DND-41 (cell line): ENCODE measurements at regions not wholly inside any gene's neighbourhood (a gene's known extent, or its start where the extent isn't known, plus 50 kb on each side); places are given as distances from the start of the nearest gene placed in this dataset.
"Not testable (repeated sequence)": the region's sequence is repeated elsewhere in the genome, so short reads cannot be mapped to it uniquely, and the experiment has no call there.

ENCODE experiments used
- ATAC-seq: fragments of 200-7000 bp; cut with Tn5 transposase; 3 replicates; pipeline ENCODE4 v1.9.1; 2021; ENCODE audit warnings: low read depth; ENCODE audit not compliant: insufficient read depth
- DNase-seq: peaks from one replicate; pipeline ENCODE4 v3.0.0-alpha.2; 2020
- H2AFZ ChIP-seq: 2 replicates; pipeline ENCODE4 v1.6.0; 2012; ENCODE audit warnings: low read depth, low read length
- H3K27ac ChIP-seq: 2 replicates; pipeline ENCODE4 v1.5.1; 2012; ENCODE audit warnings: low read length, inconsistent platforms
- H3K27me3 ChIP-seq: fragments of 200-600 bp; sonication (generic); 2 replicates; pipeline ENCODE4 v1.6.0; 2012; ENCODE audit warnings: low read length, mild to moderate bottlenecking, inconsistent platforms; ENCODE audit not compliant: insufficient read depth, poor library complexity
- H3K36me3 ChIP-seq: 2 replicates; pipeline ENCODE4 v1.5.1; 2012; ENCODE audit warnings: low read length, inconsistent platforms; ENCODE audit not compliant: insufficient read depth
- H3K4me1 ChIP-seq: 2 replicates; pipeline ENCODE4 v1.5.1; 2012; ENCODE audit warnings: mild to moderate bottlenecking, low read length; ENCODE audit not compliant: insufficient read depth
- H3K4me2 ChIP-seq: 2 replicates; pipeline ENCODE4 v1.6.0; 2012; ENCODE audit warnings: mild to moderate bottlenecking, moderate library complexity, low read length, inconsistent platforms; ENCODE audit not compliant: insufficient read depth
- H3K4me3 ChIP-seq, 2 experiments: fragments of 200-600 bp in 1 of 2; shearing (Covaris generic) in 1 of 2; 2 replicates each; pipeline ENCODE4 v1.5.1; 2012 to 2016; ENCODE audit warnings: inconsistent platforms in 2 of 2, low read length in 2 of 2, mild to moderate bottlenecking in 2 of 2, low read depth in 1 of 2, moderate library complexity in 1 of 2
- H3K79me2 ChIP-seq: 2 replicates; pipeline ENCODE4 v1.6.0; 2012; ENCODE audit warnings: low read length, inconsistent platforms; ENCODE audit not compliant: insufficient read depth
- H3K9ac ChIP-seq: 2 replicates; pipeline ENCODE4 v1.6.0; 2012; ENCODE audit warnings: low read depth, mild to moderate bottlenecking, inconsistent platforms, low read length, moderate library complexity
- H3K9me3 ChIP-seq: 2 replicates; pipeline ENCODE4 v1.5.1; 2012; ENCODE audit warnings: low read length, moderate library complexity, mild to moderate bottlenecking, inconsistent platforms; ENCODE audit not compliant: insufficient read depth, severe bottlenecking
- H4K20me1 ChIP-seq: 2 replicates; pipeline ENCODE4 v1.6.0; 2012; ENCODE audit warnings: low read length; ENCODE audit not compliant: insufficient read depth
- EZH2 ChIP-seq: IDR thresholded peaks from 3 replicates; pipeline ENCODE4 v1.6.1; 2012; ENCODE audit warnings: borderline replicate concordance, low read depth, mild to moderate bottlenecking, moderate library complexity, low read length, inconsistent platforms; ENCODE audit not compliant: severe bottlenecking
- TF ChIP-seq, protein P1 (sequence below): IDR thresholded peaks from 2 replicates; pipeline ENCODE4 v1.5.1; 2012; ENCODE audit warnings: borderline replicate concordance, low read length, moderate library complexity, mild to moderate bottlenecking; ENCODE audit not compliant: poor library complexity, severe bottlenecking; ENCODE audit errors: extremely low read depth

DNA sequence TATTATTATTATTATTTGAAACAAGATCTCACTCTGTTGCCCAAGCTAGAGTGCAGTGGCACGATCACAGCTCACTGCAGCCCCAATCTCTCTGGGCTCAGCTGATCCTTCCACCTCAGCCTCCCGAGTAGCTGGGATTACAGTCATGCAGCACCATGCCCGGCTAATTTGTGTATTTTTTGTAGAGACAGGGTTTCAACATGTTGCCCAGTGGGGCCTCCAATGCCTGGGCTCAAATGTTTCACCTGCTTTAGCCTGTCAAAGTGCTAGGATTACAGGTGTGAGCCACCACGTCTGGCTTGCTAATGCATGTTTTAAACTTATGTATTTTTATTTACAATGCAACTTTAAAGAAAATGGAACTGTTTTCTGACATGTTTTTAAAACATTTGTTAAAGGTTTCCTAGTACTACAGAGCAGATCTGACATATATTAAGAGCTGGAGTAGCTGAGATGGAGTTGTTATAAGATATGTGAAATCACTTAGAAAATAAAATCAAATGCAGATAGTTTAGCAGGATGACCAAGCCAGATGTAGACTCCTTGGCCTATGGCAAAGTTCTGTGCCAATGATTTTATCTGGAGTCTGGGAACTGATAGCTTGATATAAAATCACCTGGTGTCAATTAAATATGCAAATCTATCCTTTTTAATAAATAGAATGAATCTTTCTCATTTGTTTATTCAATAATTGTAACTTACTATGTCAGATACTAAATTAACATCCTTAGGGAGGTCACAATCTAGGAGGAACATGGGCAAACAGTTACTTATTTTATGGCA, 310.1 kb upstream of the NAALADL2 start:
- Histone ChIP-seq H3K4me3 (no peak overlapping the region), H3K79me2 (no peaks in the 10 kb centered on the region), H3K9me3 (no peaks in the 10 kb centered on the region), H4K20me1 (no peaks in the 10 kb centered on the region), H3K27ac (no peak overlapping the region), H3K9ac (no peak overlapping the region), H2AFZ (no peak overlapping the region), H3K4me1 (no peaks in the 10 kb centered on the region), H3K27me3 (no peaks in the 10 kb centered on the region), H3K4me2 (no peak overlapping the region), H3K36me3 (no peaks in the 10 kb centered on the region)
- ATAC-seq (no peak), DNase-seq (no peak)
- TF ChIP-seq EZH2: no peak
- TF ChIP-seq, protein P1, sequence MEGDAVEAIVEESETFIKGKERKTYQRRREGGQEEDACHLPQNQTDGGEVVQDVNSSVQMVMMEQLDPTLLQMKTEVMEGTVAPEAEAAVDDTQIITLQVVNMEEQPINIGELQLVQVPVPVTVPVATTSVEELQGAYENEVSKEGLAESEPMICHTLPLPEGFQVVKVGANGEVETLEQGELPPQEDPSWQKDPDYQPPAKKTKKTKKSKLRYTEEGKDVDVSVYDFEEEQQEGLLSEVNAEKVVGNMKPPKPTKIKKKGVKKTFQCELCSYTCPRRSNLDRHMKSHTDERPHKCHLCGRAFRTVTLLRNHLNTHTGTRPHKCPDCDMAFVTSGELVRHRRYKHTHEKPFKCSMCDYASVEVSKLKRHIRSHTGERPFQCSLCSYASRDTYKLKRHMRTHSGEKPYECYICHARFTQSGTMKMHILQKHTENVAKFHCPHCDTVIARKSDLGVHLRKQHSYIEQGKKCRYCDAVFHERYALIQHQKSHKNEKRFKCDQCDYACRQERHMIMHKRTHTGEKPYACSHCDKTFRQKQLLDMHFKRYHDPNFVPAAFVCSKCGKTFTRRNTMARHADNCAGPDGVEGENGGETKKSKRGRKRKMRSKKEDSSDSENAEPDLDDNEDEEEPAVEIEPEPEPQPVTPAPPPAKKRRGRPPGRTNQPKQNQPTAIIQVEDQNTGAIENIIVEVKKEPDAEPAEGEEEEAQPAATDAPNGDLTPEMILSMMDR: no peak

DNA sequence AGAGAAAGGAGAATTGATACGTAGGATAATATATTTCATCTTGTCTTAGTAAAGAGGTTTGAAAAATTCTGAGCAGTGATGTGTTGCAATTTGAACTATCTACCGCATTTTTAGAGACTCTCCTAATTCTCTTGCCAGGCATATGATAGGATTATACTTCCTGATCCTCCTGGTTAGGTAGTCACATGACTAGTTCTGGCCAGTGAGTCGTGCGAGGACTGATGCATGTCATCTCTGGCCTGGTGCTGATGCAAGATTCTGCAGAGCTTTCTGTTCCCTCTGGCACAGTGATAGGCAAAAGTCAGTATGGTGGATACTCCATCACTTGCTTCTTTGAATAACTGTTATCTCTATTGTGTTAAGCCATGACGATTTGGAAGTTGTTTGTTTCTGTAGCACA, 277.6 kb upstream of the NAALADL2 start:
- H3K36me3 ChIP-seq: no peaks in the 10 kb centered on the region

DNA sequence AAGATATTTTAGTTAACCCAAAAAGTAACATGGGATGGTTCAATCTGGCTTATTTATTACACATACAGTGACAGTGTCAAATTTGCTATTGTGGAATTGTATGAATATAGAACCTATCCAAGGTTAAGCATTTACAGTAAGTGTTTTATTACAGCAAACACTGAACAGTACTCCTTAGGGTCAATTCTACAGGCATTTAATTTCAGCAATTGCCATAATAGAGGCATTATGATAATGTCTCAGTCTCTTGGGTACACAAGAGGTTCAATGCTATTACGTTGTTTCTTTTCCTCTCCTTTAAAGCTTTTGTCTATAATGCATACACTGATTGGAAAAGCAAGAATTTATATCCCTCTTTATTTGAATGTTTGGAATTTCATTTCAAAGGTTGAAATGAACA, 275.7 kb upstream of the NAALADL2 start:
- DNase-seq (no peak), ATAC-seq (no peak)
- H3K4me3 ChIP-seq: no peak overlapping the region
- no peak overlapping the region for H2AFZ ChIP-seq
- no peaks in the 10 kb centered on the region for H3K79me2 ChIP-seq
- TF ChIP-seq, protein P1: no peak
- TF ChIP-seq EZH2: no peak
- no peak overlapping the region for H3K27ac ChIP-seq
- H4K20me1 ChIP-seq: no peaks in the 10 kb centered on the region
- H3K36me3 ChIP-seq: no peaks in the 10 kb centered on the region
- no peak overlapping the region for H3K4me2 ChIP-seq
- no peaks in the 10 kb centered on the region for H3K9me3 ChIP-seq
- H3K9ac ChIP-seq: no peak overlapping the region
- H3K4me1 ChIP-seq: no peaks in the 10 kb centered on the region
- no peaks in the 10 kb centered on the region for H3K27me3 ChIP-seq

More for the DNA sequence above, 277.6 kb upstream of the NAALADL2 start:
- no peak for TF ChIP-seq EZH2
- TF ChIP-seq, protein P1: no peak
- Histone ChIP-seq H3K9ac (no peak overlapping the region), H3K4me2 (no peak overlapping the region), H3K9me3 (no peaks in the 10 kb centered on the region), H3K4me3 (no peak overlapping the region), H2AFZ (no peak overlapping the region), H3K27ac (no peak overlapping the region), H3K27me3 (no peaks in the 10 kb centered on the region), H3K79me2 (no peaks in the 10 kb centered on the region), H4K20me1 (no peaks in the 10 kb centered on the region), H3K4me1 (no peaks in the 10 kb centered on the region)
- ATAC-seq: no peak
- DNase-seq: no peak

DNA sequence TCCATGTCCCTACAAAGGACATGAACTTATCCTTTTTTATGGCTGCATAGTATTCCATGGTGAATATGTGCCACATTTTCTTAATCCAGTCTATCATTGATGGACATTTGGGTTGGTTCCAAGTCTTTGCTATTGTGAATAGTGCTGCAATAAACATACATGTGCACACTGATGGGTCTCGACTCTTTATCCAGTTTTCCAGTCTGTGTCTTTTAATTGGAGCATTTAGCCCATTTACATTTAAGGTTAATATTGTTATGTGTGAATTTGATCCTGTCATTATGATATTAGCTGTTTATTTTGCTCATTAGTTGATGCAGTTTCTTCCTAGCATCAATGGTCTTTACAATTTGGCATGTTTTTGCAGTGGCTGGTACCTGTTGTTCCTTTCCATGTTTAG, 272.0 kb upstream of the NAALADL2 start:
- not testable (repeated sequence) for H4K20me1 ChIP-seq, H3K27me3 ChIP-seq, ATAC-seq, H3K4me2 ChIP-seq, H2AFZ ChIP-seq, H3K36me3 ChIP-seq, H3K79me2 ChIP-seq, H3K4me1 ChIP-seq, H3K4me3 ChIP-seq, H3K9me3 ChIP-seq, DNase-seq, H3K27ac ChIP-seq, H3K9ac ChIP-seq
